HK-2 (cell line): ENCODE measurements at regions not wholly inside any gene's neighbourhood (a gene's known extent, or its start where the extent isn't known, plus 50 kb on each side); places are given as distances from the start of the nearest gene placed in this dataset.
A peak's percentile ranks its signal among the peaks of the same experiment; 100 is the strongest.

Experiments
- DNase-seq: peaks from one replicate; pipeline ENCODE4 v3.0.0-alpha.2; 2018; ENCODE audit not compliant: unreplicated experiment

- peak; percentile 18 for DNase-seq
Measured at GRCh38 chr5:33148076-33148513, 292.7 kb upstream of the TARS1 start.

- no peak for DNase-seq
Measured at GRCh38 chr5:33153372-33153771, 287.4 kb upstream of the TARS1 start.

GRCh38 chr5:33153831-33154230, 286.9 kb upstream of the TARS1 start:
- no peak for DNase-seq

- no peak for DNase-seq
Measured at GRCh38 chr5:33160871-33161270, 279.9 kb upstream of the TARS1 start.

GRCh38 chr5:33161421-33161820, 279.3 kb upstream of the TARS1 start:
- no peak for DNase-seq

- DNase-seq = no peak
Measured at GRCh38 chr5:33162057-33162456, 278.7 kb upstream of the TARS1 start.

GRCh38 chr5:33166522-33166921, 274.2 kb upstream of the TARS1 start:
- DNase-seq = no peak

- no peak for DNase-seq
Measured at GRCh38 chr5:33166948-33167347, 273.8 kb upstream of the TARS1 start.

GRCh38 chr5:33167541-33167940, 273.2 kb upstream of the TARS1 start:
- no peak for DNase-seq

GRCh38 chr5:33170411-33170810, 270.4 kb upstream of the TARS1 start:
- DNase-seq = no peak

GRCh38 chr5:33174383-33174782, 266.4 kb upstream of the TARS1 start:
- DNase-seq = no peak

GRCh38 chr5:33179301-33179700, 261.5 kb upstream of the TARS1 start:
- DNase-seq = no peak

- DNase-seq = no peak
Measured at GRCh38 chr5:33180900-33181299, 259.9 kb upstream of the TARS1 start.

GRCh38 chr5:33182986-33183385, 257.8 kb upstream of the TARS1 start:
- no peak for DNase-seq

- no peak for DNase-seq
Measured at GRCh38 chr5:33184367-33184766, 256.4 kb upstream of the TARS1 start.

GRCh38 chr5:33188089-33188488, 252.7 kb upstream of the TARS1 start:
- DNase-seq = no peak

- DNase-seq = no peak
Measured at GRCh38 chr5:33194914-33195313, 245.9 kb upstream of the TARS1 start.

- DNase-seq = no peak
Measured at GRCh38 chr5:33195431-33196165, 245.2 kb upstream of the TARS1 start.

GRCh38 chr5:33198836-33199235, 241.9 kb upstream of the TARS1 start:
- DNase-seq = no peak

GRCh38 chr5:33203931-33204330, 236.8 kb upstream of the TARS1 start:
- DNase-seq = no peak

- no peak for DNase-seq
Measured at GRCh38 chr5:33205079-33205478, 235.7 kb upstream of the TARS1 start.

- DNase-seq = no peak
Measured at GRCh38 chr5:33205727-33206410, 234.9 kb upstream of the TARS1 start.

- no peak for DNase-seq
Measured at GRCh38 chr5:33206962-33207506, 233.7 kb upstream of the TARS1 start.
